Astrocyte of the cerebellum (primary cell): ENCODE measurements at regions not wholly inside any gene's neighbourhood (a gene's known extent, or its start where the extent isn't known, plus 50 kb on each side); places are given as distances from the start of the nearest gene placed in this dataset.

Experiments
- DNase-seq: peaks from one replicate; pipeline ENCODE4 v3.0.0-alpha.2; 2011; ENCODE audit warnings: low read depth
- H3K4me3 ChIP-seq: 2 replicates; pipeline ENCODE4 v1.5.1; 2011; ENCODE audit warnings: mild to moderate bottlenecking, low read depth, low read length, moderate library complexity
- CTCF ChIP-seq: IDR thresholded peaks from 2 replicates; pipeline ENCODE4 v1.5.1; 2012; ENCODE audit warnings: low read length, low read depth, moderate library complexity, mild to moderate bottlenecking; ENCODE audit errors: missing control alignments
- in situ Hi-C: cut with HindIII; loops from 2 replicates; pipeline ENCODE4 v1.10.0; 2017; ENCODE audit warnings: low sequenced_read_pairs

- no peak overlapping the region for H3K4me3 ChIP-seq
- no peak for TF ChIP-seq CTCF
- DNase-seq = no peak
- in situ Hi-C loops = no loop called here
These were observed 213.6 kb upstream of the AMIGO2 start for GRCh38 chr12:47293406-47293805.

GRCh38 chr12:47286676-47287075 lies 206.9 kb upstream of the AMIGO2 start:
- in situ Hi-C loops = no loop called here
- TF ChIP-seq CTCF = no peak
- no peak overlapping the region for H3K4me3 ChIP-seq
- DNase-seq = no peak
